M059J (cell line): ENCODE measurements at regions not wholly inside any gene's neighbourhood (a gene's known extent, or its start where the extent isn't known, plus 50 kb on each side); places are given as distances from the start of the nearest gene placed in this dataset.

Source experiments
- DNase-seq: peaks from one replicate; pipeline ENCODE4 v3.0.0-alpha.2; 2012; ENCODE audit warnings: low read depth

DNA sequence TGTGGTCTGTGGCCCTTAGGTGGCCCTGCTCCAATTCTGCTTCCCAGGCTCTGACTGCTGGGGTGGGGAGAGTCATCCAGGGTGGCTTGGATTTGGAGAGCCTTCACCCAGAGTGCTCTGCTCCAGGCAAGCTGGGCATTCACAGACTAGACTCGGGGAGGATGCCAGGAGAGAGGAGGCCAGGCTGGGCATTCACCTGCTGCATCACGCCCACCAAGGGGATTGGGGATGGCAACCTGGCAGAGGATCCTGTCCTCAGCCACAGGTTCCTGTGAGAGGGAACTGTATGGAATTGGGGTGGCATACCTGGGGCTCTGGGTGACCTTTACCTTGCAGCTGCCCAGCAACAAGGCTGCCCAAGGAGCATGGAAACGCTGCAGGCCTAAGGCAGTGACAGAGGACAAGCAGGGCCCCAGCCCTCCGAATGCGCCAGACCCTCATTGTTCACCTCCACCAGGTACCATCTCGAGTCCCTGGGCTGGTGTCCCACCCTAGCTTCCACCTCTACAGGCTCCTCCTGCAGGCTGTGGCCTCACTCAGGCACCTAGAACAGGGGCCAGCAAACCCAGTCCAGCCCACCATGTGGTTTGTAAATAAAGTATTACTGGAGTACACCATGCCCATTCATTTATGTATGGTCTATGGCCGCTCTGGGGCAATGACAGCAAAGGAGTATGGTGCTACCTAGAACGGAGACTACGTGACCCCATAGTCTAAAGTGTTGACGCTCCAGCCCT lies 255.3 kb upstream of the RAB6C start:
- DNase-seq = no peak

- no peak for DNase-seq
Measured at GRCh38 chr2:129726216-129726615, 253.2 kb upstream of the RAB6C start.

DNA sequence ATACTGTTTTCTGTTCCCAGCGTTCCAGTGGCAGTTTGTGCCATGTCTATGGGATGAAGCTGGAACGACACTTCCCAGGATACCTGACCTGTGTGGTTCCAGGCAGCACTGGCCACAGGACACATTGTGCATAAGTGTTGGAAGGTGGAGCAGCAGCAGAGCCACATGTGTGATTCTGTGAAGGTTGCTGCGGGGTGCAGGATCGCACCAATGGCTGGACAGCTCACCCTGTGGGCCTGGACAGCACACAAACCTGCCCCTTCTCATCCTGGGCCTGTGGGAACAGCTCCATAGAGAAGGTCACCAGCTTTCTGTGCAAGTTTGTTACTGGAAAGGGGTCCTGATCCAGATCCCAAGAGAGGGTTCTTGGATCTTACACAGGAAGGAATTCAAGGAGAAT lies 252.2 kb upstream of the RAB6C start:
- no peak for DNase-seq

DNA sequence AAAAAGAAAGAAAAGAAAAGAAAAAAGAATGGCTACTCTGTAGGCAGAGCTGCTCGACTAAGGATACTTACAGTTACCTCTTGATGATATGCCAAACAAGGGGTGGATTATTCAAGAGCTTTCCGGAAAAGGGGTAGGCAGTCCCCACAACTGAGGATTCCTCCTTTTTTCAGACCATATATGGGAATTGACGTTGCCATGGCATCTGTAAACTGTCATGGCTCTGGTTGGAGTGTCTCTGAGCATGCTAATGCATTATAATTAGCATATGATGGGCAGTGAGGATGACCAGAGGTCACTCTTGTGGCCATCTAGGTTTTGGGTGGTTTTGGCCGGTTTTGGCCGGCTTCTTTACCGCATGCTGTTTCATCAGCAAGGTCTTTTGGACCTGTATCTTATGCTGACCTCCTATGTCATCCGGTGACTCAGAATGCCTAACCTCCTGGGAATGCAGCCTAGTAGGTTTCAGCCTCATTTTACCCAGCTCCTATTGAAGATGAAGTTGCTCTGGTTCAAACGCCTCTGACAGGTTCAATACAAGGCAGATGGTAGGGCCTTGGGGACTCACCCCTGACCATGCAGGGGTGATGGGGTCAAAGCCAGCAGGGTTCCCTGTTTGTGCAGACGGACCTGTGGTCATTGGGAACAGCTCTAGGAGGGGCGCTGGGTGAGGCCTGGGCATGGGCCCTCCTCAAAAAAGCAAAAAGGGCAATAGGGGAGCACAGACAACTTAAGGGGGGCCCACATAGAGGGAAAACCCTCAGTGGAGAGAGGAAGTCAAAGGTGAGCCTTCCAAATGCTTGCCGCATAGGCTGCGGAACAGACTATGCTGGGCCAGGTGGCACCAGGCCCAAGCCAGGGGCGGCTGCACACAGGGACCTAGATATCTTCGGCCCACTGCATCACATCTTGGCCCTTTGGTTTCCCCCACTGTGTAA lies 251.2 kb upstream of the RAB6C start:
- no peak for DNase-seq

DNA sequence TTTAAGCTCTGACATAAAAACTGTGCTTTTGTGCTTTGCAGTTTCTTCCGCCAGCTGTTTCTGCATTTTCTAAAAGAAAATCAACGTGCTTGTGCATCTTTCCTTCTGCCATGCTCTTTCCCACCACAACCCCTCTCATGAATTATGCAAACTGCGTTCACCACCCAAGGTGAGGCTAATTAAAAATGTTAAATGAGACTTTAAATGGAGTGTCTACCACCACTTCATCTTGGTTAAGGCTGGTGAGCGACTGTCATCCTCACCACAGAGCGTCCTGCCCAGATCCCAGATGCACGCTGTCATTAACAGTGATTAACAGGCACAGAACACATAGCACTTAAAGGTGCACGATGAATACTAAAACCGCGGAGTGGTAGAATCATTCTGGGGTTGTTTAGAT lies 250.5 kb upstream of the RAB6C start:
- DNase-seq = no peak

- DNase-seq = no peak
Measured at GRCh38 chr2:129729646-129730045, 249.8 kb upstream of the RAB6C start.

GRCh38 chr2:129730979-129731378 lies 248.5 kb upstream of the RAB6C start:
- DNase-seq = no peak

GRCh38 chr2:129731907-129732629 lies 247.4 kb upstream of the RAB6C start:
- DNase-seq = no peak

GRCh38 chr2:129732630-129733026 lies 246.8 kb upstream of the RAB6C start:
- no peak for DNase-seq

GRCh38 chr2:129733041-129733440 lies 246.4 kb upstream of the RAB6C start:
- no peak for DNase-seq

GRCh38 chr2:129733579-129733978 lies 245.9 kb upstream of the RAB6C start:
- DNase-seq = no peak

DNA sequence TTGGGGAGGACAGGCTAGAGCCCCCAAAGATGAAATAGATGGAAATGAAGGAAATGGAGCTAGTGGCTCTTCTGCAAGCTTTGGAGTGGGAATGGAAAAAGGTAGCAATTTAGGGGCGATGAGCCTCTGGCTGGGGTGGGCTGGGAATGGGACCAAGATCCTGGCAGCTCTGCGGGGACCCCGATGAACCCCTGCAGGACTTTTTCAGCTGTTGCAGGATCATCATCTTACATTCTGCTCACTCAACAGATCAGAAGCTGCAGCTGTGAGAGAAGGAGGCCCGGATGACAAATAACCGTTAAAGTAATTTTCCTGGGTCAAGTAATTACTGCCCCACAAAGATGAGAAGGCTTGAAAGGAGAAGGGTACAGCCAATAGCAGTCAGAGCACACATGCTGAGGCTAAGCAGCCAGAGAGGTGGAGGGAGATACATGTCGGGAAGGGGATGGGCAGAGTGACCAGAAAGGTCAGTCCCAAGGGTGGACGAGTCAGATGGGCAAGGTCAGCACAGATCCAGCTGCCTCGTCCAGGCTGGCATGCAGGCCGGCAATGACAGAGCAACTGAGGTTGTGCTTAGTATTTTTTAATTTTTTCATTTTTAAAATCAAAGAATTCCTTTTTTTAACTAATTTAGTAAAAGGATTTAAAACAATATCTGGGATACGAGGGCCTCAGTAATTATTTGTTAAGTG lies 245.0 kb upstream of the RAB6C start:
- DNase-seq = no peak

DNA sequence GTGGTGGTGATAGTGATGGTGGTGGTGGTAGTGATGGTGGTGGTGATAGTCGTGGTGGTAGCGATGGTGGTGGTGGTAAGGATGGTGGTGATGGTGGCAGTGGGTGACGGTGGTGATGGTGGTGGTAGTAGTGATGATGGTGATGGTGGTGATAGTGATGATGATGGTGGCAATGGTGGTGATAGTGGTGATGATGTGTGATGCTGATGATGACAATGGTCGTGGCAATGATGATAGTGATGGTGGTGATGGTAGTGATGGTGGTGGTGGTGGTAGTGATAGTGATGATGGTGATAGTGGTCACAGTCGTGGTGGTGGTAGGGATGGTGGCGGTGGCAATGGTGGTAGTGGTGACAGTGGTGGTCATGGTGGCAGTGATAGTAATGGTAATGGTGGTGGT lies 243.9 kb upstream of the RAB6C start:
- no peak for DNase-seq

- no peak for DNase-seq
Measured at GRCh38 chr2:129737660-129738527, 241.6 kb upstream of the RAB6C start.

DNA sequence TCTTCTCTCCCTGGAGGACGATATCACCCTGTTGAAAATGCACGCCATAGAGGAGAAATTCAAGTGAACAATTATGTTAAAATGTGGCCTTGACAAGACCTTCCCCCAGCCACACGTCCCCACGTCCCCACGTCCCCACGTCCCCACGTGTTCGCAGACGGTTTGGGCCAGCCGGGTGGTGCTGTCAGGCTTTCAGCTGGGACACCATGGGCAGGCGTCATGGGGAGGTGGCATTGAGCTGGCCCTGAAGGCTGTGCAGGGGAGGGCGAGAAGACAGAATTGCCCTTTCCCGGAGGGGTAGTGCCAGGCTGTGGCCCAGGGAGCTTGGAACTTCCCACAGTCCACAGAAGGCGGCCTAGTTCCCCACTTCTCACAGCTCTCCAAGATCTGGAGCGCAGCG lies 240.7 kb upstream of the RAB6C start:
- DNase-seq = no peak

- no peak for DNase-seq
Measured at GRCh38 chr2:129740504-129740903, 239.0 kb upstream of the RAB6C start.

DNA sequence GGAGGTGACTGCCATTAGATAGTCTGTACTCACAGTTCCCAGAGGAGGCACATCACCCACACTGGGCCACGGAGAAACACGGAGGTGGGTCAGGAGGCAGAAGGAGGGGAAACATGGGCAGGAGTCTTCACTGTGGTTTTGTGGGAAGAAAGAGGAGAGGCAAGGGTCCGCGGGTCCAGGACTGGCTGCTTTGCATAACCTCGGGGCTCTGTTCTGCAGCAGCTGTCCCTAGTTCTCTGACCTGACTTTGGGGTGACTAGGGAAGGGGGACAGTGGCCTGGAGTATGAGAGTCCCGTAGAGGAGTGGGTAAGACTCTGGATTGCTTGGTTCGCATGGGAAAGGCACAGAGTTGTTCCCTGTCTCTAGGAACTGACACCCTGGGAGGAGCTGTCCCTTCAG lies 238.3 kb upstream of the RAB6C start:
- no peak for DNase-seq

DNA sequence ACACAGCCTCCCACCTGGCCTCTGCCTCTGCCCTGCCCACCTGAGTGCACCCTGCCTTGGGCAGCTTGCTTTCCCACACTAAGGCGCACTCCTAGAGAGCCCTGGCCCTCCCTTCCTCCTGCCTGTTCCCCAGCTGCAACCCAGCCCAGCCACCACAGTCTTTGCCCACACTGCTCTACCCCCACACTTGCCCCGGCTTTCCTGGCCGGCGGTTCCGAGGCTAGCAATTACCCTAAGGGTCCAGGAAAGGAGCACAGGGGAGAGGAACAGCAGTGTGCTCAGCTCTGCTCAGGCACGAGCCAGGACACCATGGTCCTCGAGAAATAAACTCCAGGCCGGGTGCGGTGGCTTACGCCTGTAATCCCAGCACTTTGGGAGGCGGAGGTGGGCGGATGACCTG lies 237.8 kb upstream of the RAB6C start:
- DNase-seq = no peak

DNA sequence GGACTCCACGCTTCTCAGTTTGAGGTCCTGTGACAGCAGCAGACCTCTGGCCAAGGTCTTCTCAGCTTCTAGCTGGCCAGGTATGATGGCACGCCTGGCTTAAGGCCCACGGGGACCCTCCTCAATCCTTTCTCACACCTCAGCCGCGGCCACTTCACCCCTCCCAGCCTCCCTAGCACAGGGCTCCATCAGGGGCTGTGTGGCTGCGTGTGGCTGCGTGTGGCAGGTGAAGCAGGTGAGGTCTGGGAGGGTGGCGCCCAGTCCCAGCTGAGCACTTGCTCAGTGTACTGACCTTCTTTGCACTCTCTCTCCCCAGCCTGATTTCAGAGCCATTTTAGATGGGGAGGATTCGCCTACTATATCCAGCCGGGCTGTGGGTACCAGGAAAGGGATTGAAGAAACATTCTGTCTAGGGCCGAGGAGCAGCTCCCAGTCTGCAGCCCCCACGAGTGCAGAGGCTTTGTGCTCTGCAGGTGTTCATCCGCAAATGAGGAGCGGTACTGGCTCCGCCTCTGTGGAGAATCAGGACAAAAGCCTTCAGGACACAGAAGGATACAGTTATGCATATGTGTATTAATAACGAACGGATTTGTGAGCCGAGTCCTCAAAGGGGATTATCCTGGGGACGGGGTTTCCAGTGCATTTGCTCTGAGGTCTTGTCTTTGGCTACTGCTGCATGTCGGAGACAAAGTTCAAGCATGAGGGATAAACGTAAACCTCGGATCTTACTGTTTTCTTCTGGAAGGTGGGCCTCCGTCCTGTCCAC lies 236.9 kb upstream of the RAB6C start:
- DNase-seq = no peak

DNA sequence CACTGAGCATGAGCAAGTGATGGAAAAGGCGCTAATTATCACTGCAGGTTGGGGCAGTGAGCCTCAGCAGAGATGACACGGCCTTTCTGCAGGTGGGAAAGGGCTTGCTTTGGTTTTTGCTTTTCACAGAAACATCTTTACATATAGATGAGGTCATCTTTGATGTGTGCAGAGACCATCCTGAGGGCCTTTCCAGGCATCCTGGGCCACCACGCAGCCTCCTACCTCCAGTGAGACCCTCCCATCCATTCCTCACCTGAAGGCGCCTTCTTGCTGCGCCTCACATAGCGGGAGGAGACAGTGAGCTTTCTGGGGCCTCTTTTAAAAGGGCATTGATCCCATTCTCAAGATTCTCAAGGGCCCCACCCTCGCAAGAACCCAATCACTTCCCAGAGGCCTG lies 235.3 kb upstream of the RAB6C start:
- no peak for DNase-seq
